SK-N-SH (cell line): ENCODE measurements at regions not wholly inside any gene's neighbourhood (a gene's known extent, or its start where the extent isn't known, plus 50 kb on each side); places are given as distances from the start of the nearest gene placed in this dataset.

Experiments used
- CTCF ChIA-PET: fragments of 300-600, 350-600 bp; formaldehyde crosslinking; extraction: SDS; loops from one replicate; lab custom pipeline; 2021; lab: Yijun Ruan, JAX
- POLR2A ChIA-PET: fragments of 350-600 bp; sonication (Branson Sonifier 250); formaldehyde crosslinking; extraction: SDS; loops from one replicate; lab custom pipeline; 2020; ENCODE audit warnings: antibody characterized with exemption, inconsistent platforms; lab: Yijun Ruan, JAX
- DNase-seq: peaks from one replicate; pipeline ENCODE4 v3.0.0; 2012
- H2AFZ ChIP-seq: fragments of 200-600 bp; sonication (generic); 2 replicates; pipeline ENCODE4 v1.8.1; 2016; ENCODE audit warnings: antibody characterized with exemption, mild to moderate bottlenecking, low read depth
- H3F3A ChIP-seq: fragments of 200-600 bp; sonication (generic); replicated peaks from 2 replicates; pipeline ENCODE3; 2016; ENCODE audit warnings: antibody characterized with exemption, mild to moderate bottlenecking; ENCODE audit not compliant: insufficient read depth
- H3K27ac ChIP-seq, 2 experiments: fragments of 200-500 bp in 1 of 2; fragments of 200-600 bp in 1 of 2; sonication (Bioruptor generic) in 1 of 2; sonication (generic), shearing (Covaris generic) in 1 of 2; 2 replicates each; pipeline versions ENCODE4 v1.5.1 to v1.6.1; 2014 to 2016; ENCODE audit warnings: low read depth in 2 of 2, inconsistent platforms in 1 of 2, low read length in 1 of 2, mild to moderate bottlenecking in 1 of 2, mixed read lengths in 1 of 2
- H3K27me3 ChIP-seq: fragments of 200-600 bp; sonication (generic), shearing (Covaris generic); 2 replicates; pipeline ENCODE4 v1.6.1; 2016; ENCODE audit warnings: mixed run types; ENCODE audit not compliant: insufficient read depth
- H3K36me3 ChIP-seq, 2 experiments: fragments of 200-500 bp in 1 of 2; fragments of 200-600 bp in 1 of 2; sonication (Bioruptor generic) in 1 of 2; sonication (generic) in 1 of 2; replicated peaks in 1 of 2; 2 replicates each; pipeline versions ENCODE3 to v1.5.1; 2014 to 2016; ENCODE audit warnings: low read length in 1 of 2, mild to moderate bottlenecking in 1 of 2; ENCODE audit not compliant: insufficient read depth in 2 of 2, control insufficient read depth in 1 of 2
- H3K4me1 ChIP-seq, 2 experiments: fragments of 200-500 bp in 1 of 2; fragments of 200-600 bp in 1 of 2; sonication (Bioruptor generic) in 1 of 2; sonication (generic), shearing (Covaris generic) in 1 of 2; 2 replicates each; pipeline versions ENCODE4 v1.5.1 to v1.6.1; 2014 to 2016; ENCODE audit warnings: low read depth in 1 of 2, low read length in 1 of 2, mixed run types in 1 of 2; ENCODE audit not compliant: insufficient read depth in 2 of 2, control insufficient read depth in 1 of 2
- H3K4me2 ChIP-seq: fragments of 200-600 bp; sonication (generic), shearing (Covaris generic); 2 replicates; pipeline ENCODE4 v1.6.1; 2017; ENCODE audit warnings: mixed run types
- H3K4me3 ChIP-seq, 2 experiments: fragments of 200-500 bp in 1 of 2; fragments of 200-600 bp in 1 of 2; sonication (Bioruptor generic) in 1 of 2; sonication (generic), shearing (Covaris generic) in 1 of 2; 2 replicates each; pipeline versions ENCODE4 v1.5.1 to v1.8.1; 2014 to 2016; ENCODE audit warnings: low read depth in 2 of 2, inconsistent platforms in 1 of 2, low read length in 1 of 2, mild to moderate bottlenecking in 1 of 2, mixed read lengths in 1 of 2, moderate library complexity in 1 of 2
- H3K79me2 ChIP-seq: fragments of 200-600 bp; sonication (generic); 2 replicates; pipeline ENCODE4 v1.8.1; 2017; ENCODE audit warnings: mild to moderate bottlenecking; ENCODE audit not compliant: insufficient read depth
- H3K9ac ChIP-seq: fragments of 200-600 bp; sonication (generic); 2 replicates; pipeline ENCODE4 v1.6.1; 2017; ENCODE audit warnings: mixed run types
- H3K9me2 ChIP-seq: fragments of 200-600 bp; sonication (generic); 2 replicates; pipeline ENCODE4 v1.6.1; 2017; ENCODE audit warnings: mixed run types
- H3K9me3 ChIP-seq: fragments of 200-600 bp; sonication (generic); 2 replicates; pipeline ENCODE4 v1.6.1; 2017; ENCODE audit warnings: mixed run types, mild to moderate bottlenecking, moderate library complexity
- H4K20me1 ChIP-seq: fragments of 200-600 bp; sonication (generic); 2 replicates; pipeline ENCODE4 v1.6.1; 2017; ENCODE audit warnings: mild to moderate bottlenecking, mixed run types; ENCODE audit not compliant: insufficient read depth
- CHD2 ChIP-seq: fragments of 150-350 bp; IDR thresholded peaks from 2 replicates; pipeline ENCODE4 v1.6.1; 2018; ENCODE audit warnings: low read length; ENCODE audit not compliant: partially characterized antibody
- ELF1 ChIP-seq: IDR thresholded peaks from 2 replicates; pipeline ENCODE4 v1.4.0; 2012
- EP300 ChIP-seq, 2 experiments: IDR thresholded peaks; 2 replicates each; pipeline versions ENCODE4 v1.4.0 to v1.6.1; 2012; ENCODE audit warnings: borderline replicate concordance in 1 of 2, low read depth in 1 of 2, low read length in 1 of 2
- EZH2phosphoT487 ChIP-seq: fragments of 200-600 bp; sonication (generic); IDR thresholded peaks from 2 replicates; pipeline ENCODE4 v1.6.1; 2017; ENCODE audit warnings: low read depth, mixed run types, mild to moderate bottlenecking, antibody characterized with exemption, moderate library complexity, borderline replicate concordance
- GABPA ChIP-seq: IDR thresholded peaks from 2 replicates; pipeline ENCODE4 v1.4.0; 2012; ENCODE audit warnings: low read depth, mild to moderate bottlenecking
- GATA2 ChIP-seq: sonication (generic); formaldehyde crosslinking; IDR thresholded peaks from 2 replicates; pipeline ENCODE4 v1.5.0; 2020; ENCODE audit warnings: mild to moderate bottlenecking, missing genetic modification reagents
- IRF3 ChIP-seq: fragments of 150-350 bp; IDR thresholded peaks from 2 replicates; pipeline ENCODE4 v1.6.1; 2016; ENCODE audit warnings: mild to moderate bottlenecking, low read depth, low read length
- JUND ChIP-seq: IDR thresholded peaks from 2 replicates; pipeline ENCODE4 v1.4.0; 2012
- MXI1 ChIP-seq: IDR thresholded peaks from 2 replicates; pipeline ENCODE4 v1.6.1; 2012; ENCODE audit warnings: mild to moderate bottlenecking, low read depth, low read length, improper control_type of control experiment
- NFIC ChIP-seq: IDR thresholded peaks from 2 replicates; pipeline ENCODE4 v1.4.0; 2012; ENCODE audit warnings: borderline replicate concordance
- RAD21 ChIP-seq: IDR thresholded peaks from 2 replicates; pipeline ENCODE4 v1.6.1; 2012; ENCODE audit warnings: mild to moderate bottlenecking, low read length
- RFX5 ChIP-seq: IDR thresholded peaks from 2 replicates; pipeline ENCODE4 v1.6.1; 2012; ENCODE audit warnings: mild to moderate bottlenecking, improper control_type of control experiment, low read length
- RXRA ChIP-seq: IDR thresholded peaks from 2 replicates; pipeline ENCODE4 v1.4.0; 2012; ENCODE audit warnings: low read depth, mild to moderate bottlenecking, borderline replicate concordance
- TAF1 ChIP-seq: IDR thresholded peaks from 2 replicates; pipeline ENCODE4 v1.6.1; 2012; ENCODE audit warnings: low read depth, mild to moderate bottlenecking, low read length, moderate library complexity, borderline replicate concordance
- TCF12 ChIP-seq: IDR thresholded peaks from 2 replicates; pipeline ENCODE4 v1.4.0; 2012
- USF1 ChIP-seq: IDR thresholded peaks from 2 replicates; pipeline ENCODE4 v1.4.0; 2012; ENCODE audit warnings: low read depth, borderline replicate concordance
- USF2 ChIP-seq: fragments of 150-350 bp; IDR thresholded peaks from 2 replicates; pipeline ENCODE4 v1.6.1; 2017; ENCODE audit warnings: antibody characterized with exemption, low read length, low read depth, borderline replicate concordance
- YY1 ChIP-seq: IDR thresholded peaks from 2 replicates; pipeline ENCODE4 v1.4.0; 2012; ENCODE audit warnings: low read depth, mild to moderate bottlenecking
- ZBTB33 ChIP-seq: IDR thresholded peaks from 2 replicates; pipeline ENCODE4 v1.4.0; 2012; ENCODE audit warnings: low read depth, borderline replicate concordance
- WGBS: methylation state at CpG from one replicate; pipeline ENCODE4 v1.1.6; 2017; ENCODE audit warnings: low lambda C conversion rate; 5-methylcytosine and 5-hydroxymethylcytosine counted together
- TF ChIP-seq, protein P1 (sequence below): IDR thresholded peaks from 2 replicates; pipeline ENCODE4; 2012

GRCh38 chr20:47969426-47969825, 184.1 kb upstream of the SULF2 start:
- no peaks in the 10 kb centered on the region for H4K20me1 ChIP-seq
- no peak overlapping the region for H3K27ac ChIP-seq
- WGBS = 92% methylated on average over 5 of the region's 6 CpGs
- ChIA-PET CTCF (interaction anchor here (0.7 to 3.0 kb wide), 6 partner anchors 9 to 651 kb away, joined by 3 to 12 read pairs (median 3); no protein-coding TSS in a partner anchor), POLR2A (no interaction called here)
- no peak for TF ChIP-seq GATA2
- TF ChIP-seq RAD21 = no peak
- TF ChIP-seq ELF1 = no peak
- TF ChIP-seq YY1 = no peak
- TF ChIP-seq, protein P1, sequence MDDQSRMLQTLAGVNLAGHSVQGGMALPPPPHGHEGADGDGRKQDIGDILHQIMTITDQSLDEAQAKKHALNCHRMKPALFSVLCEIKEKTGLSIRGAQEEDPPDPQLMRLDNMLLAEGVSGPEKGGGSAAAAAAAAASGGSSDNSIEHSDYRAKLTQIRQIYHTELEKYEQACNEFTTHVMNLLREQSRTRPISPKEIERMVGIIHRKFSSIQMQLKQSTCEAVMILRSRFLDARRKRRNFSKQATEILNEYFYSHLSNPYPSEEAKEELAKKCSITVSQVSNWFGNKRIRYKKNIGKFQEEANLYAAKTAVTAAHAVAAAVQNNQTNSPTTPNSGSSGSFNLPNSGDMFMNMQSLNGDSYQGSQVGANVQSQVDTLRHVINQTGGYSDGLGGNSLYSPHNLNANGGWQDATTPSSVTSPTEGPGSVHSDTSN = no peak
- no peak for TF ChIP-seq RXRA
- TF ChIP-seq TCF12 = no peak
- TF ChIP-seq JUND = no peak
- no peak for TF ChIP-seq EP300 (IDR thresholded peaks at IDR 0.05; ENCODE audit: borderline replicate concordance in 1 of 2, low read depth in 1 of 2, low read length in 1 of 2)
- no peak for TF ChIP-seq USF2
- TF ChIP-seq IRF3 = no peak
- no peak for TF ChIP-seq NFIC
- TF ChIP-seq USF1 = no peak
- TF ChIP-seq TAF1 = no peak
- no peak for TF ChIP-seq EZH2phosphoT487
- no peak for TF ChIP-seq CHD2
- no peak for TF ChIP-seq MXI1
- no peak for TF ChIP-seq ZBTB33
- TF ChIP-seq GABPA = no peak
- TF ChIP-seq RFX5 = no peak
- no peaks in the 10 kb centered on the region for H3K36me3 ChIP-seq
- no peaks in the 10 kb centered on the region for H3F3A ChIP-seq
- H2AFZ ChIP-seq = no peak overlapping the region
- H3K4me3 ChIP-seq = no peak overlapping the region
- H3K9me3 ChIP-seq = no peaks in the 10 kb centered on the region
- H3K9me2 ChIP-seq = no peaks in the 10 kb centered on the region
- peaks cover 0 to 9% of the 10 kb centered on the region in 2 experiments; a peak in 1 of 4 replicates for H3K4me1 ChIP-seq
- H3K4me2 ChIP-seq = no peak overlapping the region
- H3K79me2 ChIP-seq = no peaks in the 10 kb centered on the region
- DNase-seq = no peak
- no peaks in the 10 kb centered on the region for H3K27me3 ChIP-seq
- no peak overlapping the region for H3K9ac ChIP-seq
